Heart right ventricle (tissue), 16 donors: ENCODE measurements at regions not wholly inside any gene's neighbourhood (a gene's known extent, or its start where the extent isn't known, plus 50 kb on each side); places are given as distances from the start of the nearest gene placed in this dataset.

Source experiments
- ATAC-seq, 8 donors: fragments of 200-7000 bp; cut with Tn5 transposase; one replicate each; pipeline ENCODE4 v1.9.1; 2020; ENCODE audit warnings: mild to moderate bottlenecking in 8 of 8, moderate library complexity in 8 of 8, moderate number of reproducible peaks in 1 of 8
- DNase-seq, 2 donors: peaks; one replicate each; pipeline ENCODE4 v3.0.0-alpha.2; 2020
- H3K27ac ChIP-seq, 10 donors: fragments of 200-600 bp; sonication (generic) in 2 of 10; one replicate each; pipeline versions ENCODE4 v1.5.0 to v1.8.0; 2020 to 2022; ENCODE audit warnings: mild to moderate bottlenecking in 3 of 10
- H3K27me3 ChIP-seq, 7 donors: fragments of 200-600 bp; one replicate each; pipeline ENCODE4 v1.8.0; 2021 to 2022; ENCODE audit warnings: mild to moderate bottlenecking in 2 of 7
- H3K36me3 ChIP-seq, 9 donors: fragments of 200-600 bp; sonication (generic) in 1 of 9; one replicate each; pipeline versions ENCODE4 v1.5.0 to v1.8.0; 2020 to 2022; ENCODE audit warnings: mild to moderate bottlenecking in 2 of 9
- H3K4me1 ChIP-seq, 9 donors: fragments of 200-600 bp; sonication (generic) in 1 of 9; one replicate each; pipeline versions ENCODE4 v1.5.0 to v1.8.0; 2020 to 2022; ENCODE audit warnings: mild to moderate bottlenecking in 4 of 9
- H3K4me3 ChIP-seq, 10 donors: fragments of 200-600 bp; sonication (generic) in 2 of 10; one replicate each; pipeline versions ENCODE4 v1.5.0 to v1.8.0; 2020 to 2022; ENCODE audit warnings: mild to moderate bottlenecking in 7 of 10, moderate library complexity in 2 of 10
- H3K9me3 ChIP-seq, 11 donors: fragments of 200-600 bp in 10 of 11; sonication (generic) in 2 of 11; one replicate each; pipeline versions ENCODE4 v1.5.0 to v1.8.0; 2013 to 2022; ENCODE audit warnings: mild to moderate bottlenecking in 2 of 11, control low read depth in 1 of 11, moderate library complexity in 1 of 11
- WGBS, 2 donors: extraction: QIAGEN DNeasy Blood & Tissue Kit; methylation state at CpG; one replicate each; pipeline ENCODE4 v1.1.7; 2013; ENCODE audit warnings: inconsistent platforms in 1 of 2; 5-methylcytosine and 5-hydroxymethylcytosine counted together
- intact Hi-C, 10 donors: fragments of 100-400 bp; cut with DNase I; formaldehyde crosslinking; loops; one replicate each; pipeline versions ENCODE4 v1.11.1 to v1.14.2; 2022
- TF ChIP-seq, protein P1 (sequence below), 9 donors: fragments of 200-600 bp; sonication (generic) in 2 of 9; IDR thresholded peaks; one replicate each; pipeline versions ENCODE4 v1.5.0 to v1.8.0; 2021 to 2022; ENCODE audit warnings: antibody characterized with exemption in 9 of 9, mild to moderate bottlenecking in 5 of 9, moderate library complexity in 1 of 9
- donor health status: Arrhythmogenic right ventricular cardiomyopathy.
- donor health status: ischemic (EF 13 %, LVEDD 7.1; RV severe dilation, severe dysfunction).
- donor health status: healthy with polysubstance abuse.
- donor health status: DM: no; HTN: yes; CAD: no.
- donor health status: DM: no; HTN: no; CAD: no.
- donor health status: ischemic (EF 25% LVEDD 6.9; RV normal size, moderate dysfunction).
- donor health status: ischemic (EF 25% LVEDD 5.7; RV mildly dilated, moderate dysfunction).
- donor health status: healthy.
- donor health status: DM: yes; HTN: yes; CAD: no.
- donor health status: Ischemic cardiomyopathy.
- donor health status: ischemic (EF 35%, LVEDD 5.7; RV mildly dilated, moderate dysfunction).
- donor health status: nonischemic (EF 11% LVEDD 7.7; RV severe dilation, severe dysfunction).
- donor health status: DM: yes; HTN: yes; CAD: no.
- donor health status: PGD.
- donor health status: ischemic (EF 29% LVEDD 5.4; RV normal size, mild dysfunction).
- donor health status: nonischemic (EF 23%, LVEDD 6.1; RV moderate dilation, normal function).

DNA sequence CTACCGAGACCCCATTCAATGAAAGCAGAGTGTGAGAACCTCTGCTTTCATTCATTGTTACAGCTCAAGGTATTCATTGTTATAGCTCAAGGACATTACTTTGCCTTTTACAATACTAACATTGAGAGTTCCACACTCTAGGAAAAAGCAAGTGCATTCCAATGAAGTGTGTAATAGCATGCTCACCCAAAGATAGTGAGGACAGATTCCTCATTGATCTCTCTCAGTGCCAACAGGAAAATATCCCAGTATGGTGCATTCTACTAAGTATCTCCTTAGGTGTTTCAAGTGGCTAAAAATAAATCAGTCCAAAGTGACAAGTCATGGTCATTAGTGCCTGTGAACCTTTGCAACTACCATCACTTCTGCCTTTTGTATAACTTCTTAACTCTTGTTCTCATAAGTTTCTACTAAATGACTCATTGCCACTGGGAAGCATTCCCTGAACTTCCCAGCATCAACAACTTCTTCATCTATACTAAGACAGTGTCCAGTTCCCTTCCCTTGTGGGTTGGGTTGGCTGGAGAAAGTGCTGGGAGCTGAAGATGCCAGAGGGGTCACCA lies 140.7 kb upstream of the STXBP5 start:
- Histone ChIP-seq H3K9me3 (peaks cover 0 to 8% (median 0%) of the 10 kb centered on the region in 11 donors), H3K4me1 (peaks cover 0 to 5% (median 0%) of the 10 kb centered on the region in 9 donors), H3K27ac (no peak overlapping the region), H3K36me3 (no peaks in the 10 kb centered on the region), H3K27me3 (no peaks in the 10 kb centered on the region), H3K4me3 (no peak overlapping the region)
- no peak for ATAC-seq
- 94 to 98% methylated on average over 1 of the region's 1 CpG for WGBS, 2 donors
- intact Hi-C loops = no loop called here
- TF ChIP-seq, protein P1, sequence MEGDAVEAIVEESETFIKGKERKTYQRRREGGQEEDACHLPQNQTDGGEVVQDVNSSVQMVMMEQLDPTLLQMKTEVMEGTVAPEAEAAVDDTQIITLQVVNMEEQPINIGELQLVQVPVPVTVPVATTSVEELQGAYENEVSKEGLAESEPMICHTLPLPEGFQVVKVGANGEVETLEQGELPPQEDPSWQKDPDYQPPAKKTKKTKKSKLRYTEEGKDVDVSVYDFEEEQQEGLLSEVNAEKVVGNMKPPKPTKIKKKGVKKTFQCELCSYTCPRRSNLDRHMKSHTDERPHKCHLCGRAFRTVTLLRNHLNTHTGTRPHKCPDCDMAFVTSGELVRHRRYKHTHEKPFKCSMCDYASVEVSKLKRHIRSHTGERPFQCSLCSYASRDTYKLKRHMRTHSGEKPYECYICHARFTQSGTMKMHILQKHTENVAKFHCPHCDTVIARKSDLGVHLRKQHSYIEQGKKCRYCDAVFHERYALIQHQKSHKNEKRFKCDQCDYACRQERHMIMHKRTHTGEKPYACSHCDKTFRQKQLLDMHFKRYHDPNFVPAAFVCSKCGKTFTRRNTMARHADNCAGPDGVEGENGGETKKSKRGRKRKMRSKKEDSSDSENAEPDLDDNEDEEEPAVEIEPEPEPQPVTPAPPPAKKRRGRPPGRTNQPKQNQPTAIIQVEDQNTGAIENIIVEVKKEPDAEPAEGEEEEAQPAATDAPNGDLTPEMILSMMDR (IDR thresholded peaks at IDR 0.05) = no peak
- DNase-seq = no peak

DNA sequence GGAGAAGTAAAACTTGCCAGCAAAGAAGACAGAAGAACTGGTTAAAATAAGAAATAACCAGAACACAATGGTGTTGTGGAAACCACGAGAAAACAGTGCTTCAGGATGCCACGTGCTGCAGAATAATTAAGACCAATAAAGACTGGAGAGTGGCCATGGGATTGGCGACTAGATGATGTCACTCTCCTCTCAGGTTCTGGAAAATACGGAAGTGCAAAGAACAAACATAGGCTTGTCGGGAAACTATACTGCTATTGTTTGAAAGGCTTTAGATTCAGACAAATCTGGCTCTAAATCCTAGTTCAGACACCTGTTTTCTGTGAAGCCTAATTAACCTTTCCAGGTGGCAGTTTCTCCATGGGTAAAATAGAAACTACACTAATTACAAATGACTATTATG lies 138.4 kb upstream of the STXBP5 start:
- TF ChIP-seq, protein P1 (IDR thresholded peaks at IDR 0.05) = no peak
- Histone ChIP-seq H3K27me3 (no peaks in the 10 kb centered on the region), H3K4me1 (peaks cover 0 to 5% (median 0%) of the 10 kb centered on the region in 9 donors), H3K4me3 (no peak overlapping the region), H3K36me3 (no peaks in the 10 kb centered on the region), H3K27ac (no peak overlapping the region), H3K9me3 (peaks cover 0 to 23% (median 0%) of the 10 kb centered on the region in 11 donors)
- 69 to 87% methylated on average over 5 of the region's 5 CpGs for WGBS, 2 donors
- ATAC-seq (no peak), DNase-seq (no peak)
- intact Hi-C loops = no loop called here

DNA sequence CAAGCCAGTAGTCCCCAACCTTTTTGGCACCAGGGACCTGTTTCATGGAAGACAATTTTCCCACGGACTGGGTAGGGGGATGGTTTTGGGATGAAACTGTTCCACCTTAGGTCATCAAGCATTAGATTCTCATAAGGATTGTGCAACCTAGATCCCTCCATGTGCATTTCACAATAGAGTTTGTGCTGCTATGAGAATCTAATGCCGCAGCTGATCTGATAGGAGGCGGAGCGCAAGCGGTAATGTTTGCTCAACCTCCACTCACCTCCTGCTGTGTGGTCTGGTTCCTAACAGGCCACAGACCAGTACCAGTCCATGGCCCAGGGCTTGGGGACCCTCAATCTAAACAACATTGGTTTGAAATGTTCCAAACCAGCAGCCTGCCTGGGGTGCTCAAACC lies 137.0 kb upstream of the STXBP5 start:
- TF ChIP-seq, protein P1 (IDR thresholded peaks at IDR 0.05) = no peak
- Histone ChIP-seq H3K27me3 (no peaks in the 10 kb centered on the region), H3K9me3 (peaks cover 0 to 23% (median 0%) of the 10 kb centered on the region in 11 donors), H3K4me3 (no peak overlapping the region), H3K27ac (no peak overlapping the region), H3K4me1 (peaks cover 0 to 5% (median 0%) of the 10 kb centered on the region in 9 donors), H3K36me3 (no peaks in the 10 kb centered on the region)
- ATAC-seq (no peak), DNase-seq (no peak)
- WGBS, 2 donors = 94 to 95% methylated on average over 5 of the region's 5 CpGs
- intact Hi-C loops = no loop called here

DNA sequence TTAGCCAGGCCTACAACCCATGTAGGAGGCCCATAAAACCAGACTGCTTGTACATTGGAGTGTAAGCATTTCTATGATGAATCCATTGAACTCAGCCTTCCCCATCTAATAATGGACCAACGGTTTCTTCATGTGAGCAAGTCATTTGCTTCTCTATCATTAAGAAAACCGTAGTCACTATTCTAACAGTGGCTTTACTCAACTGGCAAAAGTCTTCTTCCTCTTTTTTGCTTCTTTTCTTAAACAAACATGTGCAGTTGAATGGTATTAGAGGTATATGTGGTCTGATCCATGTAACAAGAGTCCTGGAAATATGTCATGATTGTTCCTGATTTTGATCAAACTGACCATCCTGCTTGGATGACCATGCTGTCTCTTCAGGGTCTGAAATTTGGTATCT lies 132.4 kb upstream of the STXBP5 start:
- Histone ChIP-seq H3K4me3 (no peak overlapping the region), H3K9me3 (peaks cover 0 to 19% (median 0%) of the 10 kb centered on the region in 11 donors), H3K36me3 (no peaks in the 10 kb centered on the region), H3K27ac (no peak overlapping the region), H3K27me3 (no peaks in the 10 kb centered on the region), H3K4me1 (no peaks in the 10 kb centered on the region)
- intact Hi-C loops = no loop called here
- no peak for DNase-seq
- TF ChIP-seq, protein P1 (IDR thresholded peaks at IDR 0.05) = no peak
- WGBS, 2 donors = 80 to 93% methylated on average over 2 of the region's 2 CpGs
- ATAC-seq = no peak
